GM18520 (cell line): ENCODE measurements at regions not wholly inside any gene's neighbourhood (a gene's known extent, or its start where the extent isn't known, plus 50 kb on each side); places are given as distances from the start of the nearest gene placed in this dataset.

Experiments used
- ATAC-seq: cut with Tn5 transposase; IDR thresholded peaks from one replicate; pipeline ENCODE4 v1.9.1; 2021; ENCODE audit not compliant: unreplicated experiment

DNA sequence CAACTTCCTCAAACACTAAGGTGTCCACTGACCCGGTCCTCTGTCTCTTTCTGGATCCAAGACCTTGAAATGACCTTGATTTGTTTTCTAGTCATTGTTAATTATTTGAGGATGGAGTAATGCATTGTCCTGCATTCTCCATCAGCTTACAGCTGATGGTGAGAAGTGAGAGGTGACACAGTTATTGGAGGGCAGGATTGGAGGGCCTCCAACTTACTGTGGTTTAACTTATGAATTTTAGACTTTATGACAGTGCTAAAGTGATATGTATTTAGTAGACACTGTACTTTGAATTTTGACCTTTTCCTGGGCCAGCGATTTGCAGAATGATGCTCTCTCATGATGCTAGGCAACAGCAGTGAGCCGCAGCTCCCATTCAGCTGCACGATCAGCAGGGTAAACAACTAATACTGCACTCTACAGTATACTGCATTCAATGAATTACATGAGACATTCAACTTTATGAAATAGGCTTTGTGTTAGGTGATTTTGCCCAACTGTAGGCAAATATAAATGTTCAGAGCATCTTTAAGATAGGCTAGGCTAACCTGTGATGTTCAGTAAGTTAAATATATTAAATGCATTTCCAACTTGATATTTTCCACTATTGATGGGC, 200.0 kb upstream of the MEX3C start:
- ATAC-seq, result no peak

GRCh38 chr18:51398104-51398503, 200.6 kb upstream of the MEX3C start:
- ATAC-seq, result no peak

- no peak for ATAC-seq
Observed at GRCh38 chr18:51399491-51400122, 202.1 kb upstream of the MEX3C start.

GRCh38 chr18:51400721-51401120, 203.2 kb upstream of the MEX3C start:
- no peak for ATAC-seq

DNA sequence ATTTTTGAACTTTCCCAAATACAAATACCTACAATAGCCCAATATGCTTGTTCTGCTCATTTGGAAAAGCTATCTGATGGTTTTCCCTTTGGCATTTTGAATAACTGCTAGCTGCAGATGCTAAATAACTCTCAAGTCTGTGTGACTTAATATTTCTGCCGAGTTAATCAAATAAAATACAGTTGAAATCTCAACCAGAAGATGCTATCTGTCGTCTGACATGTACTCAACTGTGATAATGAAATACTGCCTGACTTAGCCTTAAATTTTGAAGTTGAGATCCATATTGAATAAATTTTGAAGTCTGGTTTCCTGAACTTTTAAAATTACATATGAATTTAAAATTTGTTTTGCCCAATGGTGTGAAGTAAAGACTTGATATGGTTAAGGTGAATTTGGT, 204.4 kb upstream of the MEX3C start:
- no peak for ATAC-seq

GRCh38 chr18:51404620-51405019, 207.1 kb upstream of the MEX3C start:
- ATAC-seq, result no peak

- ATAC-seq, result no peak
Observed at GRCh38 chr18:51405683-51406477, 208.4 kb upstream of the MEX3C start.

- no peak for ATAC-seq
Observed at GRCh38 chr18:51417643-51418483, 220.4 kb upstream of the MEX3C start.

- ATAC-seq, result peak; percentile 72
Observed at GRCh38 chr18:51425475-51425874, 228.0 kb upstream of the MEX3C start.

- peak; percentile 58 for ATAC-seq
Observed at GRCh38 chr18:51425889-51426288, 228.4 kb upstream of the MEX3C start.

GRCh38 chr18:51426996-51427395, 229.5 kb upstream of the MEX3C start:
- no peak for ATAC-seq

GRCh38 chr18:51429644-51430043, 232.2 kb upstream of the MEX3C start:
- no peak for ATAC-seq

DNA sequence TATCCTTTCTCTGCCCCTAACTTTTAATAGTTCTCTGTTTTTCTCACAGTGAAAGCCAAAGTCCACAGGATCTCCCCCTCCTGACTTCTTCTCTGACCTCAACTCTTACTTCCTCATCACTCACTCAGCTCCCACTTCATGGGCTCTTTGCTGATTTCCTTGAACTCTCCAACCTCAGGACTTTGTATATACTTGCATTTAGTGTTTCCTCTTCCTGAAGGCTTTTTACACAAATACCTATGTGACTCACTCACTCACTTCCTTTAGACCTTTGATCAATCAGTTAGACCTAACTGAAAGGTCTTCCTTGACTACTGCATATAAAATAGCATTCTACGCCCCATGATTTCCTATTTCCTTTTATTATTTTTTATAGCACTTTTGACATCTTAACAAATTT, 233.1 kb upstream of the MEX3C start:
- ATAC-seq, result no peak

DNA sequence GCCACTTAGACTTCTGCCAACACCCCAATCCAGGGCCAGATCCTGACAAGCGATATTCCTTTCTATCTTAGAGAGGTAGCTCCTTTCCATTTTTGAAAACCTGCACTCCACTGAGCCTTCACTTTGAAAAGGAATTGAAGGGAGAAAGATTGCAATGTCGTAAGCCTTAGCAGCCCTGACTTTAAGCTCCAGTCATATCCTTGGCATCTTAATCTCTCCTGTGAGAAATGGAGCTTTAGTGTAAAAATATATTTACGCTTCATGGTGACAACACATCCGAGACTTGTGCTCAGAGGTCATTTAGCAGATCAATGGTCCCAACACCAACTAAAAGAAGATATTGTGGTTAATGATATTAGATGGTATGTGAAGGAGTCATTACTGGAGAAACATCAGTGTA, 235.8 kb upstream of the MEX3C start:
- no peak for ATAC-seq

- no peak for ATAC-seq
Observed at GRCh38 chr18:51433881-51434280, 236.4 kb upstream of the MEX3C start.

- no peak for ATAC-seq
Observed at GRCh38 chr18:51437280-51438271, 240.1 kb upstream of the MEX3C start.

DNA sequence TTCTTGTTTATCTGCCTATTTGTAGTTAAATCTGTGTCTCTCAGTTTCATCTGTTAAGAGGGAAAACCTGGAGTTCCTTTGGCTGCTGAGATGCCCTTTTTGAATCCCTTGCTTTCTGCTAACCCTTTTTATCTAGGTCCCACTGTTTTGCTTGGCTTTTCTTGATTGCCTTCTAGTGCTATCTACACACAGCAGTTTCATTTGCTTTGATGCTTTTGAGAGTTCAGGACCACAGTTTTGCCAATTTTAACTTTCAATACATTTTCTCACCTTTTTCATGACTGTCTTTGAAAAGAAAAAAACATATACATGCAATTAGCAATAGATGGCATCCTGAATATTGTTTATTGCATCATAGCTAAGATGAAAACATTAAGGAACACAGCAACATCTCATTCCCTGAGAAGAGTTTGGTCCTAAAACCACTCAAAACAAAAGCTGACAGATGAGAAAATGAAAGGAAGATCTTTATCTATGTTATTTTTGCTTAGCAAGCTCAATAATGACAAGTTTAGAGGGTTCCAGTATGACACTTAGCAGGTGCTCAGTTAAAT, 241.4 kb upstream of the MEX3C start:
- no peak for ATAC-seq

GRCh38 chr18:51442012-51442411, 244.5 kb upstream of the MEX3C start:
- no peak for ATAC-seq

DNA sequence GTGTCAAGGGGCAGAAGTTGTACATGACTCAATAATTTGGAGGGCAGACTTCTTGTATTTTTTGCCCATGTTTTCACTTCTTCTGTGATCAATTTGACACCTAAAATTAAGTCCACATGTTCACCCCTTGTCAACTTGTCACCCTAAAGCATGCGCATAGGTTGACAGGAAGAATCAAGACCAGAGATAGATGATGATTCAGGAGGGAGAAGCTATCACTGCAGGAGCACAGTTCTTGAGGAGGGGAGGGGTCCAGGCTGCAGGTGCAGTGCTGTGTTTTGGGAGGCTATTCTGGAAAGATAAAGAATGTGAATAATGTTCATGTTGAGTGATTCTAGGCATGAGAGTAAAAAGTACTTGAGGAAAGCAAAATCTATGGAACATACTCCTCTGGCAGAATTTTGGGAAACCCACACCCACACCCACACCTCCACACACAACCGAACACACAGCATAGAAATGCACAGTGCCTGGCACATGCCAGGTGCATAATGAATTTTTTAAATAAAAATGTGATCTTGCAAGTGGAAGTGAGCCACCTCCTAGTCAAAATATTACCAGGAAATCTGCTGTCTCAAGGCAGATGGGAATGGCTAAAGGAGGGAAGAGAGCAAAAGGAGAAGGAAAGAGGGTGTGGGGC, 249.2 kb upstream of the MEX3C start:
- ATAC-seq, result no peak
